ENCODE measurements at regions not wholly inside any gene's neighbourhood (a gene's known extent, or its start where the extent isn't known, plus 50 kb on each side); places are given as distances from the start of the nearest gene placed in this dataset.
"Not testable (repeated sequence)": the region's sequence is repeated elsewhere in the genome, so short reads cannot be mapped to it uniquely, and the experiment has no call there.

GRCh38 chr20:46785958-46786357, 76.5 kb downstream of the SLC2A10 start:
- no peak for DNase-seq

- DNase-seq: no peak
Measured at GRCh38 chr20:46786566-46786965, 77.1 kb downstream of the SLC2A10 start.

- DNase-seq: no peak
Measured at GRCh38 chr20:46787991-46788762, 78.7 kb downstream of the SLC2A10 start.

- DNase-seq: not testable (repeated sequence)
Measured at GRCh38 chr20:46788763-46789091, 79.3 kb downstream of the SLC2A10 start.

- DNase-seq: no peak
Measured at GRCh38 chr20:46789339-46790028, 80.0 kb downstream of the SLC2A10 start.

GRCh38 chr20:46791722-46792416, 82.4 kb downstream of the SLC2A10 start:
- DNase-seq: no peak

GRCh38 chr20:46797206-46797605, 87.8 kb downstream of the SLC2A10 start:
- DNase-seq: no peak

GRCh38 chr20:46798430-46798829, 89.0 kb downstream of the SLC2A10 start:
- DNase-seq: no peak

- DNase-seq: no peak
Measured at GRCh38 chr20:46799781-46800408, 90.4 kb downstream of the SLC2A10 start.

- DNase-seq: no peak
Measured at GRCh38 chr20:46800409-46800804, 91.0 kb downstream of the SLC2A10 start.

- DNase-seq: no peak
Measured at GRCh38 chr20:46801003-46801702, 91.7 kb downstream of the SLC2A10 start.

GRCh38 chr20:46802722-46803121, 91.9 kb upstream of the EYA2 start:
- DNase-seq: no peak

- no peak for DNase-seq
Measured at GRCh38 chr20:46803123-46804020, 91.3 kb upstream of the EYA2 start.

- no peak for DNase-seq
Measured at GRCh38 chr20:46804126-46804525, 90.5 kb upstream of the EYA2 start.

GRCh38 chr20:46805836-46806235, 88.8 kb upstream of the EYA2 start:
- DNase-seq: no peak

- DNase-seq: no peak
Measured at GRCh38 chr20:46807998-46808397, 86.6 kb upstream of the EYA2 start.

GRCh38 chr20:46808565-46808964, 86.1 kb upstream of the EYA2 start:
- no peak for DNase-seq

- DNase-seq: no peak
Measured at GRCh38 chr20:46809706-46810360, 84.8 kb upstream of the EYA2 start.

- DNase-seq: no peak
Measured at GRCh38 chr20:46810448-46811223, 84.0 kb upstream of the EYA2 start.

Data from right forelimb (tissue), 1 donor.